HG03175 (cell line): ENCODE measurements at regions not wholly inside any gene's neighbourhood (a gene's known extent, or its start where the extent isn't known, plus 50 kb on each side); places are given as distances from the start of the nearest gene placed in this dataset.

Experiments
- ATAC-seq: cut with Tn5 transposase; IDR thresholded peaks from one replicate; pipeline ENCODE4 v1.9.1; 2021; ENCODE audit warnings: mild to moderate bottlenecking, moderate library complexity; ENCODE audit not compliant: unreplicated experiment

DNA sequence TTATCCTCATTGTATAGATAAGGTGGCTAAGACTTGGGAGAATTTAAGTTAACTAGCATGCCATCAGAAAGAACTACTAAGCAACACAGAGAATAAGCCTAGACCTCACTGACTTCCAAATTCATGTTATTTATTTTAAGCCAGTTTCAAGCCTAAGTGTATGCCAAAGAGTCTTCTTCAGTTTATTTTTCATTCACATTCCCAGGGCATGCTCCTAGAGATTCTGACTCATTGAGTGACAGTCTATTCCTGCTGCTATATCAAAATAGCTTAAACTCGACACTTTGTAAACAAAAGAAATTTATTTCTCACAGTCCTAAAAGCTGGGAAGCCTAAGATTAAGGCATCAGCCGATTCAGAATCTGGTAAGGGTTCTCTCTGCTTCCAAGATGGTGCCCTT lies 467.1 kb downstream of the MBD2 start:
- no peak for ATAC-seq

DNA sequence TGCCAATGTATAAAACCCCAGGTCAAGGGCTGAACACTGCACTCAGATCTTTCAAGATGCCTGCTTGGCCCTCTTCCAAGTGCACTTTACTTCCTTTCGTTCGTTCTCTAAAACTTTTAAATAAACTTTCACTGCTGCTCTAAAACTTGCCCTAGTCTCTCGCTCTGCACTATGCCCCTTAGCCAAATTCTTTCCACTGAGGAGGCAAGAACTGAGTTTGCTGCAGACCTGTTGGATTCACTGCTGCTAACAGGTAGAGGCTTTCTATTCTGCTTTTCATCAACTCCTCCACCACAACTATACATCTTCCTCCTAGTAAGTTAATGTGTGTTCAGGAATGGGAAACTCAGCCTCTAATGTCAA lies 467.9 kb downstream of the MBD2 start:
- ATAC-seq = no peak

- ATAC-seq = no peak
Measured at GRCh38 chr18:53755914-53756609, 468.4 kb downstream of the MBD2 start.

- ATAC-seq = no peak
Measured at GRCh38 chr18:53754154-53754553, 470.3 kb downstream of the MBD2 start.

DNA sequence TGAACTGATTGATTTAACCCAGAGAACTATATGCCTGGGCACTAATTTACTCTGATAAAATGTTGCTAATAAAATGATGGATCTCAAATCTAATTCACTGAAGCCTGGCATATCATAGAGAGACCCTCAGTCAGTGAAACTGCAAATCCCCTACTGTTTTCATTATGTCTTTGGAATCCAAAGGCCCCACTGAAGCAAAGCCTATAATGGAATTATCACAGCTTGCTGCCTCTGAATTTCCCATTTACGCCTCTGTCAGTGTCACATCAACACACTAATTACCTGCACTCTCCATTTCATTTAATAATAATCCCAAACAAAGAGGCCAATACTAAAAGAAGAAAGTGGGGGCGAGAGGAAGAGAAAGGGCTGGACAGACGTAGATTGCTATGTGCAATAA lies 470.9 kb downstream of the MBD2 start:
- no peak for ATAC-seq

DNA sequence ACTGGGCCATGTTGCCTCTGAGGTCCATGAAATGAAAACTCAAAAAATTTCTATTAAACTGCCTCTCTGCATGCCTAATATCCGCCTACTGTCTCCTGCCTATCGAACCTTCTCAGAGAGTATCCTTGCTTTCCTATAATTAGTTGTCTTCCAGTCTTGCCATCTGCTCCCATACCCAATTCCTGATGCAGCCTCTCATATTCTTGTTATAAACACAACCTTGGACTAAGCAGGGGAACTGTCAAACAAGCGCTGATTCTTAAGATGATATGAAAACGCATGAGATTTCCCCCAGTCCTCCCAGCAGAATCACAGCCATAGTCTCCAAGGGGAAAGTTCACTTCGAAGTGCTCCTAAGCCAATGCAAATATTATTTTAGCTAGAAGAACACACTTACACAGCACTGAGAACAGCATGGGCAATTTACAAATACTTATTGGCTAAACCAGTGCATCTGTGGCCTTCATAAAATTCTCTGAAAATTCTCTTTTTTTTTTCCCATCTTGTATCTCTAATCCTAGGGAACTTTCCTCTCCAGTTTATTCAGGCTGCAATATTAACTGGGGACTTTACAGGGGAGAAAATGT lies 471.6 kb downstream of the MBD2 start:
- ATAC-seq = no peak

GRCh38 chr18:53749766-53750165 lies 474.7 kb downstream of the MBD2 start:
- no peak for ATAC-seq

DNA sequence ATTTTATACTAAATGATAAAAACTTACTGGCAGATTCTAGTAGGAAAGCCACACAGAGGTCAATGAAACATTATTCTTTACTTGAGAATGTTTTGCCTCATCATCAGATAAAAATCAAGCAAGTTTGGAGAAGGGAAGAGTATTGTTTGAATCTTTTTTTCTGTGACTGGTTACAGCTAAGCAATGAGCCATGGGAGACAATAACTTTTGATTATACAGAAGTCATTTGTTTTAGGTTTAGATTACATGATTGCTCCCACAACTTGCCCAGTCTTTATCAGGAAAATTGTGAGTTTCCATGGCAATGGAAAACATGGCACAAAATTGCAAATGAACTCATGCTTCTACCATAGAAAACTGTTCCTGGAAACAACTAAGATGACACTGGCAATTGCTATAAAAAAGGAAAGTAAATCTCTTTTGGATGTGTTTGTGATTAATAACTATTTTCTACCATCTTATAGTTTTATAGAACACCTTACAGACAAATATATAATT lies 476.8 kb downstream of the MBD2 start:
- ATAC-seq = no peak

- no peak for ATAC-seq
Measured at GRCh38 chr18:53747210-53747609, 477.3 kb downstream of the MBD2 start.

- ATAC-seq = no peak
Measured at GRCh38 chr18:53745986-53746385, 478.5 kb downstream of the MBD2 start.

DNA sequence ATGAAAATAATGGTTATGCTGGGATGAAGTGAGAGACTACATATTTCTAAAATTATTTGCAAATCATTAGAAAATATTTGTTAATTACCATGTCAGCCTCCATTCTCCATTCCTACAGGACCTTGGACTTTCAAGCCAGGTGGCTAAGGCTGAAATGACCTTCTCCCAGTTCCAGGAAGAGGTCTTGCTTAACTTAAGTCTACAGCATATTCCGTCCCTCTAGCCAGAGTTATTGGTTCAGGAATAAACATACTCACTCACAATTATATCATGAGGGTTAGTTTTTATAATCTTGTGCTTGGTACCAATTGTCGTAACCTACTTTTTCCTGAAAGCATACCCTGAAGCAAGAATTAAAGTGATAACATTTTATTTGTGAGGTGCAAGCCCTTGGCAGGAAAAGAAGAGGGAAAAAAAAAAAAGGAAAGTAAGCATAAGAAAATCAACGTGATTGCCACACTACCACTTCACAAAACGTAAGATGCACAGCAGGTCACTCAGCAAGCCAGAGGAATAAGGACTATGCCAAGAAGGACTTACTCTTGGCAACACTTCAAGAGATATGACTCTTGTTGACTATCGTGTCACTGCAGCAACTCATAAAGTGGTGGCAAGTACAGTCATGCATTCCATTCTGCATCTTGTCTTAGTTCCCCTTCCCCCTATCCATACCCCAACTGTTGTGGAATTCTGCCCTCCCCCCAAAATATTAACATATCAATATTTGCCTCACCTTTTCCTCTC lies 479.1 kb downstream of the MBD2 start:
- no peak for ATAC-seq

GRCh38 chr18:53739700-53740099 lies 484.8 kb downstream of the MBD2 start:
- no peak for ATAC-seq

GRCh38 chr18:53735526-53735925 lies 488.9 kb downstream of the MBD2 start:
- ATAC-seq = no peak

- ATAC-seq = no peak
Measured at GRCh38 chr18:53715243-53715853, 509.1 kb downstream of the MBD2 start.

- ATAC-seq = no peak
Measured at GRCh38 chr18:53710080-53710479, 514.4 kb downstream of the MBD2 start.

- ATAC-seq = no peak
Measured at GRCh38 chr18:53702480-53702879, 522.0 kb downstream of the MBD2 start.

DNA sequence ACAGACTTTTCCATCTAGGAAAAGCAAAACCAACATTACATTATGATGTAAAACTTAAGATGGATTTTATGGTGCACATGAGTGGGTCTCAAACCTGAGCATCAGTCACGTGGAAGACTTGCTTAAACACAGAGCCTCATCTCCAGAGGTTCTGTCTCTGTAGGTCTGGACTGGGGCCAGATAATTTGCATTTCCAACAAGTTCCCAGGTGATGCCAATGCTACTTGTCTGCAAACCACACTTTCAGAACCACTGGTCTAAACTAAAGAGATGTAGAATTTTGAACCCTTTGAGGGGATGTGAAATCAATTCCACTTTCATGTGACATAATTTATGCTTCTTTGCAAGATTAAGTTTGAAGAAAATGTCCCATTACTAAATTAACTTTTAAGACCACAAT lies 522.8 kb downstream of the MBD2 start:
- no peak for ATAC-seq

DNA sequence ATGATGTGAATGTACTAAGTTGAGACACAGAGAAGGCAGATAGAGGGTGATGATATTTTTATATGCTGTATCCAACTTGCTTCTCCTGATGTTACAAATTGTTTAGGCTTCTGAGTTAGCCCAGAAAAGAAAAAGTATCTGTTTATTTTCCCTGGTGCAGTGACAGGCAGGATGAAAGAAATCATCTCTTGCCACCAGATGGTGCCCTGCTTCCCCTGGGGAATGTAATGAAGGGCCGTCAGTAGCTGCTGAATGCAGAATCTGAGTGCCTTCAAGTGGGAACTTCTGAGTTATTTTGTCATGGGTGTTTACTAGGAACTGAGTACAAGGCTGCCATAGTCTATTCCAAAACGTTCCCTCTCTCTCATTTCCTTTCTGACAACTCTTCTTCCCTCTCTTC lies 525.6 kb downstream of the MBD2 start:
- no peak for ATAC-seq

DNA sequence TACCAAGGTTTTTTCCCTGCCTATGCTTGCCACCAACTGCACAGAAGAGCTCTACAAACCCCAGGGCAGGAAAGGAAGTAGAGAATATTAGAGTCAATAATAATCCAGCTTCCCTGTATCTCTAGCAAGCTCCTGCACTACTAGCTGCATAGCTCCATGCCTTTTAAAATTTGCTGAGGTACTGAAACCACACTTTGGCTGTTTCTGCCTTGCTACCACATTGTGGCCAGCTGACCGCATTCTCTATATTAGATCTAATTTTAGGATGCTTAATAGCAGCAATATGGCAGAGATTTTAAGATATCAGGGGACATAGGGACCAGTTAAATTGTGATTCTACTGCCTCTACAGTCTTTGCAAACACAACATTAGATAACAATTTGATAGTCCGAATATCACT lies 534.6 kb downstream of the MBD2 start:
- no peak for ATAC-seq

- no peak for ATAC-seq
Measured at GRCh38 chr18:53686965-53687364, 537.5 kb downstream of the MBD2 start.

GRCh38 chr18:53682796-53683195 lies 541.7 kb downstream of the MBD2 start:
- no peak for ATAC-seq

GRCh38 chr18:53677480-53677879 lies 547.0 kb downstream of the MBD2 start:
- no peak for ATAC-seq
